ENCODE measurements at regions not wholly inside any gene's neighbourhood (a gene's known extent, or its start where the extent isn't known, plus 50 kb on each side); places are given as distances from the start of the nearest gene placed in this dataset.

DNA sequence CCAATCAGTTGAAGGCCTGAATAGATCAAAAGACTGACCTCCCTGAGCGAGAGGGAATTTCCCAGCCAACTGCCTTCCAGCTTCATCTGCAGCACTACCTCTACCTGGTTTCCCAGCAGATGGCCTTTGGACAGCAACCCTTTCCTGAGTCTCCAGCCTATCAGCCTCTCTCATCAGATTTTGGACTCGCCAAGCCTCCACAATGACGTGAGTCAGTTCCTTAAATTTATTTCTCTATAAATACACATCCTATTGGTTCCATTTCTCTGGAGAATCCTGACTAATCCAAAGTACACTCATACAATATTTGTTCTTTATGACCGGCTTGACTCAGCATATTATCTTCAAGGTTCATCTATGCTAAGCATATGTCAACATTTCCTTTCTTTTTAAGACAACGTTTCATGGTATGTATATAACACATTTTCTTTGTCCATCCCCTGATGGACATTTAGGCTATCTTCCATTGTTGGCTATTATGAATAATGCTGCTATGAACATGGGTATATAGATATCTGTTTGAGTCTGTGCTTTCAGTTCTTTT is 294.6 kb downstream of the LRATD1 start:
- Histone ChIP-seq H3K27ac (no peak overlapping the region), H3K9me3 (no peaks in the 10 kb centered on the region), H3K27me3 (no peaks in the 10 kb centered on the region), H3K36me3 (no peaks in the 10 kb centered on the region), H3K4me1 (ENCODE audit: control insufficient read depth in 1 of 2, insufficient read depth in 1 of 2, low read depth in 1 of 2, low read length in 1 of 2) (no peaks in the 10 kb centered on the region), H3K4me3 (ENCODE audit: low read depth in 1 of 2, low read length in 1 of 2) (no peak overlapping the region)
- TF ChIP-seq, protein P1, sequence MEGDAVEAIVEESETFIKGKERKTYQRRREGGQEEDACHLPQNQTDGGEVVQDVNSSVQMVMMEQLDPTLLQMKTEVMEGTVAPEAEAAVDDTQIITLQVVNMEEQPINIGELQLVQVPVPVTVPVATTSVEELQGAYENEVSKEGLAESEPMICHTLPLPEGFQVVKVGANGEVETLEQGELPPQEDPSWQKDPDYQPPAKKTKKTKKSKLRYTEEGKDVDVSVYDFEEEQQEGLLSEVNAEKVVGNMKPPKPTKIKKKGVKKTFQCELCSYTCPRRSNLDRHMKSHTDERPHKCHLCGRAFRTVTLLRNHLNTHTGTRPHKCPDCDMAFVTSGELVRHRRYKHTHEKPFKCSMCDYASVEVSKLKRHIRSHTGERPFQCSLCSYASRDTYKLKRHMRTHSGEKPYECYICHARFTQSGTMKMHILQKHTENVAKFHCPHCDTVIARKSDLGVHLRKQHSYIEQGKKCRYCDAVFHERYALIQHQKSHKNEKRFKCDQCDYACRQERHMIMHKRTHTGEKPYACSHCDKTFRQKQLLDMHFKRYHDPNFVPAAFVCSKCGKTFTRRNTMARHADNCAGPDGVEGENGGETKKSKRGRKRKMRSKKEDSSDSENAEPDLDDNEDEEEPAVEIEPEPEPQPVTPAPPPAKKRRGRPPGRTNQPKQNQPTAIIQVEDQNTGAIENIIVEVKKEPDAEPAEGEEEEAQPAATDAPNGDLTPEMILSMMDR (IDR thresholded peaks at IDR 0.05) = no peak

DNA sequence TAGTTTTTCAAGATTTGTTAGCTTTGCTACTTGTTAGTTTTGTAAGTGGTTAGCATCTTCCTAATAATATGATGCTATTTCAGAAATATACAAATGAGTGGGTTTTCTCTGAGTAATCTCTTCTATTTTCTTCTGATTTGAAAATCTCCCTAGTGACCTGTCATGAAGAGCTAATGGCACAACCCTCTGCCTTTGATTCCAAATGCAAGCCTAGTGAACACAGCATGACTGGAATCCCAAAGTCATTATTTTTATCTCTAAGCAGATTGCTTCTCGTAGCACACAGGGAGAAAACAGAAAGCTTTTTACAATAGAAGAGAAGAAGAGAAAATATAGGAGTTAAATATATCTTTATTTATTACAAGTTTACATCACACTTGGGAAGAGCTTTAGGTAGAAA is 295.5 kb downstream of the LRATD1 start:
- TF ChIP-seq, protein P1 (IDR thresholded peaks at IDR 0.05) = no peak
- no peaks in the 10 kb centered on the region for H3K4me1 ChIP-seq (ENCODE audit: control insufficient read depth in 1 of 2, insufficient read depth in 1 of 2, low read depth in 1 of 2, low read length in 1 of 2)
- H3K9me3 ChIP-seq = no peaks in the 10 kb centered on the region
- no peak overlapping the region for H3K27ac ChIP-seq
- no peaks in the 10 kb centered on the region for H3K36me3 ChIP-seq
- no peaks in the 10 kb centered on the region for H3K27me3 ChIP-seq
- H3K4me3 ChIP-seq (ENCODE audit: low read depth in 1 of 2, low read length in 1 of 2) = no peak overlapping the region

DNA sequence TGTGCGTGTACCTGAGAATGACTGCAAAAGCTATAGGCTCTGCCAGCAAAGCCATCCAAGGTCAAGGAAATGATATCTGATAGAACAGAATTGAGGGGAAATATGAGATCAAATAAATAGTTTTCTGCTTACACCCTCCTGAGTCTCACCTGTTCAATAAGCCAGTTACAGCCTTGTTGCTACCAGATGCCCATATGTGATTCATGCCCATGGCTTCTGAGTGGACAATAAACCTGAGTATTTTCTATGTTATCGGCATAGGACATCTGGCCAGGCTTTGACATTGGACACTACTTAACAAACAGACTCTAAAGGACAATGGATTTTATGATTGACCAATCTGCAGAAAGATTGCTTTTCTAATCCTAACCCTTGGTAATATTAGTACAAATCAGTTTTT is 297.9 kb downstream of the LRATD1 start:
- Histone ChIP-seq H3K27me3 (no peaks in the 10 kb centered on the region), H3K4me1 (ENCODE audit: control insufficient read depth in 1 of 2, insufficient read depth in 1 of 2, low read depth in 1 of 2, low read length in 1 of 2) (no peaks in the 10 kb centered on the region), H3K9me3 (no peaks in the 10 kb centered on the region), H3K27ac (no peak overlapping the region), H3K4me3 (ENCODE audit: low read depth in 1 of 2, low read length in 1 of 2) (no peak overlapping the region), H3K36me3 (no peaks in the 10 kb centered on the region)
- TF ChIP-seq, protein P1 (IDR thresholded peaks at IDR 0.05) = no peak

DNA sequence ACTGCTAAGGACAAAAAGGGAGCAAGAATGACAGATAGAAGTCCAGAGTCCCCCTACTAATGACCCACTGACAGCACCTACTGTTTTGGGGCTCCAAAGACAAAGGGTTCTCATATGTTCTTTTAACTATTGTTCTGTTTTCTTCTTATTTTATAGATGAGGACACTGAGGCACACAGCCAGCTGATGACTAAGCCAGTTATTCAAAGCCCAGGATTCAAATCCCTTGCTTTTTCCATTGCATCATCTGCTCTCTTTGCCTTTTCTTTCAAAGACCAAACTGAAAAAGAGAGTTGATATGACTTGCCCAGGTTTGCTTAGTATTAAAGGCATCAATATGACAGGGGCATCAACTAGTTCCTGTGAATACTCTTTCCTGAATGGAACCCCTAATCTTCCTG is 299.8 kb downstream of the LRATD1 start:
- no peaks in the 10 kb centered on the region for H3K36me3 ChIP-seq
- H3K4me3 ChIP-seq (ENCODE audit: low read depth in 1 of 2, low read length in 1 of 2) = no peak overlapping the region
- H3K27ac ChIP-seq = no peak overlapping the region
- TF ChIP-seq, protein P1 (IDR thresholded peaks at IDR 0.05) = no peak
- H3K27me3 ChIP-seq = no peaks in the 10 kb centered on the region
- no peaks in the 10 kb centered on the region for H3K4me1 ChIP-seq (ENCODE audit: control insufficient read depth in 1 of 2, insufficient read depth in 1 of 2, low read depth in 1 of 2, low read length in 1 of 2)
- no peaks in the 10 kb centered on the region for H3K9me3 ChIP-seq

DNA sequence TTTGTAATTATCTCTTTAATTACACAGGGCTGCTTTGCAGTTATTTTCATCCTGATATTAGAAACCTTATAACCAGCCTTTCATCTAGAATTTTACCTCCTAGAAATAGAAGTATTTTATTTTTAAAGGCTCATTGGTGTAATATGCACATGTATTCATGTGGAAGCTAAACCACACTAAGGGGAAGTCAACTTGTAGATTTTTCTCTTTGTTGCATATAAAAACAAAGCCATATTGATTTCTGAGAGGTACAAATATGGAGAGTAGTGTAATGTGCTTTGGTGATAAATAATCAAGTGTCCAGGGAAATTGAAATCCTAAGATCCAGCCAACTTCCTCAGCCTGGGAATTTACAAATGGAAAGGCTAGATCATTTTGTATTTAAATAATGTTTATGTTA is 301.2 kb downstream of the LRATD1 start:
- TF ChIP-seq, protein P1 (IDR thresholded peaks at IDR 0.05) = no peak
- no peak overlapping the region for H3K27ac ChIP-seq
- no peaks in the 10 kb centered on the region for H3K27me3 ChIP-seq
- no peaks in the 10 kb centered on the region for H3K4me1 ChIP-seq (ENCODE audit: control insufficient read depth in 1 of 2, insufficient read depth in 1 of 2, low read depth in 1 of 2, low read length in 1 of 2)
- H3K9me3 ChIP-seq = no peaks in the 10 kb centered on the region
- H3K36me3 ChIP-seq = no peaks in the 10 kb centered on the region
- H3K4me3 ChIP-seq (ENCODE audit: low read depth in 1 of 2, low read length in 1 of 2) = no peak overlapping the region

DNA sequence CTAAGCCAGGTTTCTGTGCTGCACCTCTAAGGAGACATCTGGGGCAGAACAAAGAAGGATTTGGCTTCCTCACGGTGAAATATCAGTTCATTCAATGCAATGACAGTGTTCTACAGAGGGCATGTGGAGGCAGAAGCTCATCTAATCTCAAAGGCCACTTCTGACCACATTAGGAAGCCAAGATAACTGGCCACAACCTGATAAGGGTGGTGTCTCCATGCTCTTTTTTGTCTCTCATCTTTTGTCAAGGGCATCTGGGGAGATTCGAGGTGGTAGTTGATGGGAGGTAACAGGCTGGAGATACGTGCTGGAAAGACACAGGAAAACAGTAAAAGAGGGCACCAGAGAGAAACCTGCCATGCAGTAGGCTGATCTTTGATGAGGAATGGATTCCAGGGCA is 303.9 kb downstream of the LRATD1 start:
- TF ChIP-seq, protein P1 (IDR thresholded peaks at IDR 0.05) = no peak
- no peaks in the 10 kb centered on the region for H3K36me3 ChIP-seq
- H3K4me1 ChIP-seq (ENCODE audit: control insufficient read depth in 1 of 2, insufficient read depth in 1 of 2, low read depth in 1 of 2, low read length in 1 of 2) = no peaks in the 10 kb centered on the region
- no peaks in the 10 kb centered on the region for H3K27me3 ChIP-seq
- no peaks in the 10 kb centered on the region for H3K9me3 ChIP-seq
- H3K27ac ChIP-seq = no peak overlapping the region
- no peak overlapping the region for H3K4me3 ChIP-seq (ENCODE audit: low read depth in 1 of 2, low read length in 1 of 2)
